Right lobe of liver (tissue), 4 donors: ENCODE measurements at regions not wholly inside any gene's neighbourhood (a gene's known extent, or its start where the extent isn't known, plus 50 kb on each side); places are given as distances from the start of the nearest gene placed in this dataset.

Experiments used
- CTCF ChIP-seq, 4 donors: fragments of 200-600 bp in 3 of 4; fragments of 450-650 bp in 1 of 4; IDR thresholded peaks; one replicate each; pipeline versions ENCODE4 v1.5.1 to v1.8.0; 2016 to 2022; ENCODE audit warnings: antibody characterized with exemption in 4 of 4, mild to moderate bottlenecking in 2 of 4
- POLR2A ChIP-seq: fragments of 450-650 bp; IDR thresholded peaks from one replicate; pipeline ENCODE4 v1.6.1; 2017; ENCODE audit warnings: antibody characterized with exemption, mild to moderate bottlenecking
- donor health status: DM: no; HTN: no; CAD: no.
- donor health status: DM: no; HTN: no; CAD: no.
- donor health status: DM: no; HTN: yes; CAD: no.

- TF ChIP-seq CTCF (IDR thresholded peaks at IDR 0.05) (no peak), POLR2A (no peak)
Measured at GRCh38 chr3:40869013-40869412, 330.3 kb upstream of the CTNNB1 start.
